ENCODE measurements at regions not wholly inside any gene's neighbourhood (a gene's known extent, or its start where the extent isn't known, plus 50 kb on each side); places are given as distances from the start of the nearest gene placed in this dataset.

- TF ChIP-seq CTCF (IDR thresholded peaks at IDR 0.05 in 8 of 11, conservative IDR thresholded peaks at IDR 0.05 in 3 of 11) (no peak), POLR2A (IDR thresholded peaks at IDR 0.05) (no peak)
These were observed 357.2 kb downstream of the USP25 start for GRCh38 chr21:16086936-16087335.

Measured in spleen (tissue), 7 donors.